IMR-90 (cell line): ENCODE measurements at regions not wholly inside any gene's neighbourhood (a gene's known extent, or its start where the extent isn't known, plus 50 kb on each side); places are given as distances from the start of the nearest gene placed in this dataset.

ENCODE experiments used
- ATAC-seq: fragments of 200-7000 bp; cut with Tn5 transposase; 2 replicates; pipeline ENCODE4 v1.9.1; 2020; ENCODE audit warnings: low read depth, mild to moderate bottlenecking, moderate library complexity
- BruUV-seq: library from RNA; stranded (reverse); fragments of 400-500 nt; replicated peaks from 2 replicates; lab custom pipeline; 2021; lab: Mats Ljungman, UMichigan
- CTCF ChIA-PET: fragments of 300-600 bp; formaldehyde crosslinking; extraction: SDS; loops from one replicate; lab custom pipeline; 2021; ENCODE audit warnings: antibody characterized with exemption; lab: Yijun Ruan, JAX
- POLR2A ChIA-PET: fragments of 300-600 bp; sonication (Branson Sonifier 250); formaldehyde crosslinking; loops from one replicate; lab custom pipeline; 2022; ENCODE audit warnings: antibody characterized with exemption; ENCODE audit not compliant: unreplicated experiment; lab: Charles Lee
- DNase-seq: peaks from one replicate; pipeline ENCODE4 v3.0.0; 2013
- H2AFZ ChIP-seq: replicated peaks from 2 replicates; pipeline ENCODE3; 2013; ENCODE audit warnings: low read length, mild to moderate bottlenecking; ENCODE audit not compliant: poor library complexity
- H2AK5ac ChIP-seq: 2 replicates; pipeline ENCODE4 v1.6.1; 2013; ENCODE audit warnings: low read depth, low read length, inconsistent platforms
- H2AK9ac ChIP-seq: replicated peaks from 2 replicates; pipeline ENCODE3; 2013; ENCODE audit warnings: mild to moderate bottlenecking, low read depth, low read length, moderate library complexity; ENCODE audit not compliant: poor library complexity
- H2BK120ac ChIP-seq: 2 replicates; pipeline ENCODE4 v1.6.1; 2013; ENCODE audit warnings: low read depth, low read length, inconsistent platforms
- H2BK15ac ChIP-seq: 3 replicates; pipeline ENCODE4 v1.6.1; 2013; ENCODE audit warnings: low read depth, low read length, inconsistent platforms
- H2BK20ac ChIP-seq: 2 replicates; pipeline ENCODE4 v1.6.1; 2013; ENCODE audit warnings: low read depth, mild to moderate bottlenecking, inconsistent platforms, low read length, moderate library complexity
- H2BK5ac ChIP-seq: 2 replicates; pipeline ENCODE4 v1.6.1; 2013; ENCODE audit warnings: mild to moderate bottlenecking, low read depth, low read length, inconsistent platforms; ENCODE audit not compliant: poor library complexity, severe bottlenecking
- H3K14ac ChIP-seq: replicated peaks from 2 replicates; pipeline ENCODE4 v1.6.1; 2013; ENCODE audit warnings: low read depth, low read length, inconsistent platforms
- H3K18ac ChIP-seq: 2 replicates; pipeline ENCODE4 v1.6.1; 2013; ENCODE audit warnings: low read depth, low read length, control low read depth
- H3K23ac ChIP-seq: 2 replicates; pipeline ENCODE4 v1.6.1; 2013; ENCODE audit warnings: low read depth, low read length, inconsistent platforms
- H3K27ac ChIP-seq: 2 replicates; pipeline ENCODE4 v1.5.1; 2013; ENCODE audit warnings: mild to moderate bottlenecking, control low read depth, low read length; ENCODE audit not compliant: insufficient read depth
- H3K27me3 ChIP-seq: 2 replicates; pipeline ENCODE4 v1.6.1; 2013; ENCODE audit warnings: low read length; ENCODE audit not compliant: control insufficient read depth, insufficient read depth
- H3K36me3 ChIP-seq: 2 replicates; pipeline ENCODE4 v1.6.1; 2013; ENCODE audit warnings: low read length, mixed read lengths; ENCODE audit not compliant: control insufficient read depth, insufficient read depth
- H3K4ac ChIP-seq: 2 replicates; pipeline ENCODE4 v1.6.1; 2013; ENCODE audit warnings: low read depth, low read length, inconsistent platforms
- H3K4me1 ChIP-seq: 2 replicates; pipeline ENCODE4 v1.6.1; 2013; ENCODE audit warnings: low read length, mixed read lengths; ENCODE audit not compliant: control insufficient read depth, insufficient read depth
- H3K4me2 ChIP-seq: 2 replicates; pipeline ENCODE4 v1.6.1; 2013; ENCODE audit warnings: low read depth, mild to moderate bottlenecking, control low read depth, low read length, moderate library complexity
- H3K4me3 ChIP-seq: 2 replicates; pipeline ENCODE4 v1.5.1; 2013; ENCODE audit warnings: low read depth, mild to moderate bottlenecking, control low read depth, low read length, moderate library complexity; ENCODE audit not compliant: insufficient read depth
- H3K56ac ChIP-seq: 2 replicates; pipeline ENCODE4 v1.6.1; 2013; ENCODE audit warnings: low read length, inconsistent platforms; ENCODE audit not compliant: insufficient read depth; ENCODE audit errors: extremely low read depth
- H3K79me1 ChIP-seq, 2 experiments: 2 replicates each; pipeline ENCODE4 v1.6.1; 2013; ENCODE audit warnings: low read length in 2 of 2, inconsistent platforms in 1 of 2, low read depth in 1 of 2
- H3K9ac ChIP-seq: 2 replicates; pipeline ENCODE4 v1.6.1; 2013; ENCODE audit warnings: low read depth, low read length, control low read depth
- H3K9me1 ChIP-seq: 2 replicates; pipeline ENCODE4 v1.6.1; 2013; ENCODE audit warnings: low read length, inconsistent platforms; ENCODE audit not compliant: insufficient read depth
- H3K9me3 ChIP-seq: 2 replicates; pipeline ENCODE4 v1.6.1; 2013; ENCODE audit warnings: low read length; ENCODE audit not compliant: control insufficient read depth, insufficient read depth
- H4K20me1 ChIP-seq: 2 replicates; pipeline ENCODE4 v1.6.1; 2013; ENCODE audit warnings: low read length, inconsistent platforms; ENCODE audit not compliant: insufficient read depth
- H4K5ac ChIP-seq: 2 replicates; pipeline ENCODE4 v1.6.1; 2013; ENCODE audit warnings: mild to moderate bottlenecking, low read depth, low read length, control low read depth
- H4K8ac ChIP-seq, 2 experiments: 2 replicates each; pipeline ENCODE4 v1.6.1; 2013; ENCODE audit warnings: low read depth in 2 of 2, low read length in 2 of 2, control low read depth in 1 of 2, inconsistent platforms in 1 of 2
- H4K91ac ChIP-seq: 2 replicates; pipeline ENCODE4 v1.6.1; 2013; ENCODE audit warnings: low read depth, low read length, inconsistent platforms; ENCODE audit not compliant: insufficient read depth
- BHLHE40 ChIP-seq: fragments of 150-350 bp; IDR thresholded peaks from 2 replicates; pipeline ENCODE4 v1.6.1; 2016; ENCODE audit warnings: mild to moderate bottlenecking, low read depth, low read length
- CEBPB ChIP-seq: IDR thresholded peaks from 2 replicates; pipeline ENCODE4 v1.6.1; 2012; ENCODE audit warnings: low read depth, low read length, improper control_type of control experiment
- CHD1 ChIP-seq: IDR thresholded peaks from 2 replicates; pipeline ENCODE4 v1.6.1; 2012; ENCODE audit warnings: low read depth, low read length, improper control_type of control experiment
- ELK1 ChIP-seq: fragments of 150-350 bp; IDR thresholded peaks from 2 replicates; pipeline ENCODE4 v1.6.1; 2016; ENCODE audit warnings: low read depth, mild to moderate bottlenecking, low read length, moderate library complexity, borderline replicate concordance
- FOS ChIP-seq: fragments of 150-350 bp; IDR thresholded peaks from 2 replicates; pipeline ENCODE4 v1.6.1; 2016; ENCODE audit warnings: low read depth, low read length
- MAFK ChIP-seq: IDR thresholded peaks from 2 replicates; pipeline ENCODE4 v1.6.1; 2012; ENCODE audit warnings: low read depth, low read length, improper control_type of control experiment
- MAZ ChIP-seq: IDR thresholded peaks from 2 replicates; pipeline ENCODE4 v1.6.1; 2012; ENCODE audit warnings: low read depth, mild to moderate bottlenecking, low read length, improper control_type of control experiment, moderate library complexity, borderline replicate concordance
- MXI1 ChIP-seq: IDR thresholded peaks from 2 replicates; pipeline ENCODE4 v1.6.1; 2012; ENCODE audit warnings: low read depth, mild to moderate bottlenecking, low read length, moderate library complexity, borderline replicate concordance
- NFE2L2 ChIP-seq: fragments of 150-350 bp; IDR thresholded peaks from 2 replicates; pipeline ENCODE4 v1.6.1; 2016; ENCODE audit warnings: low read depth, mild to moderate bottlenecking, low read length
- POLR2A ChIP-seq: IDR thresholded peaks from 2 replicates; pipeline ENCODE4 v1.6.1; 2012; ENCODE audit warnings: mild to moderate bottlenecking, low read depth, low read length
- RAD21 ChIP-seq: IDR thresholded peaks from 2 replicates; pipeline ENCODE4 v1.6.1; 2012; ENCODE audit warnings: low read length, improper control_type of control experiment
- RCOR1 ChIP-seq: IDR thresholded peaks from 2 replicates; pipeline ENCODE4 v1.6.1; 2012; ENCODE audit warnings: mild to moderate bottlenecking, low read length, improper control_type of control experiment; ENCODE audit not compliant: insufficient replicate concordance
- RFX5 ChIP-seq: IDR thresholded peaks from 2 replicates; pipeline ENCODE4 v1.8.0; 2012; ENCODE audit warnings: low read depth, mild to moderate bottlenecking, low read length, moderate library complexity
- SMC3 ChIP-seq: fragments of 150-350 bp; IDR thresholded peaks from 2 replicates; pipeline ENCODE4 v1.6.1; 2016; ENCODE audit warnings: low read depth, mild to moderate bottlenecking, antibody characterized with exemption, low read length, moderate library complexity
- USF2 ChIP-seq: fragments of 150-350 bp; IDR thresholded peaks from 2 replicates; pipeline ENCODE4 v1.6.1; 2017; ENCODE audit warnings: mild to moderate bottlenecking, antibody characterized with exemption, low read length, low read depth
- WGBS, 2 experiments: methylation state at CpG; one replicate each; pipeline versions ENCODE4 v1.1.5 to v1.1.7; 2013; ENCODE audit warnings: missing lambda C conversion rate in 2 of 2; ENCODE audit not compliant: insufficient read length in 1 of 2; ENCODE audit errors: extremely low coverage in 2 of 2; 5-methylcytosine and 5-hydroxymethylcytosine counted together
- dilution Hi-C: fragments of 300-500 bp; cut with HindIII; formaldehyde crosslinking; loops from one replicate; pipeline ENCODE4 v1.14.3; 2018; ENCODE audit warnings: low sequenced_read_pairs; ENCODE audit not compliant: unreplicated experiment
- in situ Hi-C: fragments of 300-500 bp; cut with MboI; formaldehyde crosslinking; loops from 3 replicates; pipeline ENCODE4 v1.14.3; 2019; ENCODE audit warnings: low sequenced_read_pairs, inconsistent platforms, mixed read lengths
- intact Hi-C: fragments of 100-400 bp; cut with micrococcal nuclease; formaldehyde crosslinking; loops from 2 replicates; pipeline ENCODE4 v1.10.0; 2022
- TF ChIP-seq, protein P1 (sequence below): conservative IDR thresholded peaks from 2 replicates; pipeline ENCODE4 v1.5.1; 2012; ENCODE audit warnings: mild to moderate bottlenecking, low read depth, low read length, improper control_type of control experiment

DNA sequence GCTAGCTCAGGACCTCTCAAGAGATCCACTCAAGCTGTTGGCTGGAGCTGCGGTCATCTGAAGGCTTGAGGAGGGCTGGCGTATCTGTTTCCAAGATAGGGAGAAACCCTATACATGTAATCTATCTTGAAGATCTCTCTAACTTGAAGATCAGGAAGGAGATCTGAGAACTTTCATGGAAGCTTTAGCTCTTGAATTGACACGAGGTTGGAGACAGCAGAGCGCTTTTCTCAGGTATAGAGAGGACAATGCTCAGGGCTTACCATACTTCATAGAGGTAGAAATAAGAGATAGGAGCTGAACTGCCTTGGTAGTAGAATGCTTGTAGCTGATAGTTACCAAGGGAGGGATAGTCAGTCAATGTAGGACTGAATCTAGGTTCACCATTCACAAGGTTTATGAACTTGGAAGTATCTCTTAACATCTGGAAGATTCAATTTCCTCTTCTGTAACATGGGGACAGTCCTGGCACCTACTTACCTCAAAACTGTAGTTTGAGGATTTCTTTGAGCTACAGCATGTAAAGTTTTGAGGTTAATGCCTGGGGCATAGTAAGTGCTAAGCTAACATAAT lies 267.0 kb upstream of the MAF start:
- BruUV-seq = no TSS peak
- Histone ChIP-seq H2AFZ (no peak overlapping the region), H3K36me3 (no peaks in the 10 kb centered on the region), H3K4ac (no peak overlapping the region), H4K8ac (no peak overlapping the region), H3K9me3 (peaks cover 14% of the 10 kb centered on the region), H3K9me1 (no peaks in the 10 kb centered on the region), H2AK9ac (no peak overlapping the region), H4K91ac (no peak overlapping the region), H3K4me2 (no peak overlapping the region), H2AK5ac (no peak overlapping the region), H3K79me1 (no peaks in the 10 kb centered on the region), H3K23ac (no peak overlapping the region), H3K4me3 (no peak overlapping the region), H2BK20ac (no peak overlapping the region), H3K56ac (no peak overlapping the region), H3K4me1 (no peaks in the 10 kb centered on the region), H2BK15ac (no peak overlapping the region), H3K18ac (no peak overlapping the region), H3K9ac (no peak overlapping the region), H4K5ac (no peak overlapping the region), H3K14ac (no peak overlapping the region), H3K27me3 (no peaks in the 10 kb centered on the region), H4K20me1 (no peaks in the 10 kb centered on the region), H2BK120ac (no peak overlapping the region), H3K27ac (no peak overlapping the region), H2BK5ac (no peak overlapping the region)
- ChIA-PET CTCF (no interaction called here), POLR2A (no interaction called here)
- dilution Hi-C loops = no loop called here
- ATAC-seq (no peak), DNase-seq (no peak)
- in situ Hi-C loops = no loop called here
- intact Hi-C loops = no loop called here
- no peak for TF ChIP-seq RAD21
- no peak for TF ChIP-seq NFE2L2
- no peak for TF ChIP-seq SMC3
- no peak for TF ChIP-seq BHLHE40
- no peak for TF ChIP-seq RCOR1
- no peak for TF ChIP-seq CEBPB
- no peak for TF ChIP-seq POLR2A
- TF ChIP-seq, protein P1, sequence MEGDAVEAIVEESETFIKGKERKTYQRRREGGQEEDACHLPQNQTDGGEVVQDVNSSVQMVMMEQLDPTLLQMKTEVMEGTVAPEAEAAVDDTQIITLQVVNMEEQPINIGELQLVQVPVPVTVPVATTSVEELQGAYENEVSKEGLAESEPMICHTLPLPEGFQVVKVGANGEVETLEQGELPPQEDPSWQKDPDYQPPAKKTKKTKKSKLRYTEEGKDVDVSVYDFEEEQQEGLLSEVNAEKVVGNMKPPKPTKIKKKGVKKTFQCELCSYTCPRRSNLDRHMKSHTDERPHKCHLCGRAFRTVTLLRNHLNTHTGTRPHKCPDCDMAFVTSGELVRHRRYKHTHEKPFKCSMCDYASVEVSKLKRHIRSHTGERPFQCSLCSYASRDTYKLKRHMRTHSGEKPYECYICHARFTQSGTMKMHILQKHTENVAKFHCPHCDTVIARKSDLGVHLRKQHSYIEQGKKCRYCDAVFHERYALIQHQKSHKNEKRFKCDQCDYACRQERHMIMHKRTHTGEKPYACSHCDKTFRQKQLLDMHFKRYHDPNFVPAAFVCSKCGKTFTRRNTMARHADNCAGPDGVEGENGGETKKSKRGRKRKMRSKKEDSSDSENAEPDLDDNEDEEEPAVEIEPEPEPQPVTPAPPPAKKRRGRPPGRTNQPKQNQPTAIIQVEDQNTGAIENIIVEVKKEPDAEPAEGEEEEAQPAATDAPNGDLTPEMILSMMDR = no peak
- no peak for TF ChIP-seq MXI1
- TF ChIP-seq RFX5 = no peak
- no peak for TF ChIP-seq FOS
- no peak for TF ChIP-seq MAZ
- no peak for TF ChIP-seq CHD1
- TF ChIP-seq MAFK = no peak
- no peak for TF ChIP-seq USF2
- TF ChIP-seq ELK1 = no peak
- WGBS, 2 experiments = 40% methylated on average over 1 of the region's 4 CpGs; no CpG with 5 or more reads in 1 of the 2 experiments
